IPS-NIHi11 (cell line): ENCODE measurements at regions not wholly inside any gene's neighbourhood (a gene's known extent, or its start where the extent isn't known, plus 50 kb on each side); places are given as distances from the start of the nearest gene placed in this dataset.

Experiments
- DNase-seq: peaks from one replicate; pipeline ENCODE4 v3.0.0; 2012; ENCODE audit warnings: mixed read lengths, low spot score

DNA sequence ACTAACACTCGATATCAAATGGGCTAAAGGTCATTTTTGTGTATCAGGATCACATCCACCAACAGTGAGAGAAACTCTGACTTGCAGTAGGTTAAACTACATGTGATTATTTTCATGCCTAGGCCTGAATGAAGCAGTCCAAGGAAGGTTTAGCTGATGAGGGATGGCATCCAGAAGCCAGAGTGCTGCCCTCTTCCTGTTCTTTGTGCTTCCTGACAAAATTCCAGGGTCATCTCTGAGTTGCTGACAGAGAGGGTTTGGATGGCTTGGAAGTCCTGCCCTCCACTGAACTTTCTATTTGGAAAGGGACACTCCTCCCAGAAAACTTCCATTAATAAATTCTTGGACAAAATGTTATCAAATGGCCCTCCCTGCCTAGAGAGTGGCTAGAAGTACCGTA is 728.3 kb upstream of the SLC10A2 start:
- DNase-seq: peak; percentile 8

DNA sequence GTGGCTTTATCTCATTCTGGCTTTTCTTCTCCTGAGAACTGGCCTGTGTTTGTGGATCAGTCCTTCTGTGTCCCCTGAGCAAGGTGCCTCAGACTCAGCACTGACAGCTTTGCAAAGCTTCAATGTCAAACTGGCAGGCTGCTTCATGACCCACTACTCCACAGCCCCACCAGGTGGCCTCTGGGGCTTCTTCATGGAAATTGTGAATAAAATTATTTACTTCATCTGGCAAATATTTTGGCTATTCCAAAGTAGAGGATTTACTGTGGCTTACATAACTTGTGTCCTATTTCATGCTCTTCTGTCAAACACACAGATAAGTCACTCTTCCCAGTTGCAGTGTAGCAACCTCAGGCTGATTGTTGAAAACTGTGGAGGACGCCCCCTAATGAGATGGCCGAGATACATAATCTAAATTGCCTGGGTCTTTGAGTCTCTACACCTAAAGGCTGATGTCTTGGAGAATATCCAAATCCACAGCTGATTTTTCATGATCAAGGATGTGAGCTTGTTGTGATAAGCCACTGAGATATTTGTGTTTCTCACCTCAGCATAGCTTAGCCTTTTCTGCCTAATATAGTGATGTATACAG is 721.9 kb upstream of the SLC10A2 start:
- peak; percentile 5 for DNase-seq

DNA sequence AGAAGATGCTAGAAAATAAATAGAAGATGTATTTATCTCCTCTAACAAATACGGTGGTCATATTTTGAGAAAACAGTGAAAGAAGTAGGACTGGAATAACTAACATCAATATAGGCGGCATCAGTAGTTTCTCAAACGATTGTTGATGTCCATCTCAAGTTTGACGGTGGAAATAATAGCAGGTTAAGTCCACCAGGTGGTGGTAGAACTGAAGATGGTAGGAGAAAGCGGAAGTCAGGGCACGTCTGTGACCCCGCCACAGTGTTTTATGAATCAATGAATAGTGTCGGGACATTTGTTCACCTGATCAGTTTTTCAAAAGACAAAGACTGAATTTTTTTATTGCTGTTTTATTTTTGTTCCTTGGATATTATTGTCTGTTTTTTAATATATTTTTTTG is 706.4 kb upstream of the SLC10A2 start:
- peak; percentile 20 for DNase-seq

DNA sequence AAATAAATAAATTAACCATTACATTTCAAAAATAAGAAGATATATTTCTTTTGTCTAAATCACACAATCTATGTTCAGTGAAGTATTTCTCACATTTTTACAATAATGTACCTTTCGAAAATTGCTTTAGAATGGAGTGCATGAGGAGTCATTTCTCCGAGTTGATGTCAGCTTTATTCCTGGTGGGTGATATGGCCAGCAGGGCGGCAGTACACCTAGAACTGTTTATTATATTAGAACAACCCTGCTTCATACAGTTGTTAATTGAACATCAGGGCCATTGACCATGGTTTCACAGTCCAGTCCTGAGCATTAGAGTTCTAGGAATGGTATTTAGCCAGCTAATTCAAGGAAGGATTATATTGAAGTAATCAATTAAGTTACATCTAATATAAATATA is 696.3 kb upstream of the SLC10A2 start:
- DNase-seq: no peak

DNA sequence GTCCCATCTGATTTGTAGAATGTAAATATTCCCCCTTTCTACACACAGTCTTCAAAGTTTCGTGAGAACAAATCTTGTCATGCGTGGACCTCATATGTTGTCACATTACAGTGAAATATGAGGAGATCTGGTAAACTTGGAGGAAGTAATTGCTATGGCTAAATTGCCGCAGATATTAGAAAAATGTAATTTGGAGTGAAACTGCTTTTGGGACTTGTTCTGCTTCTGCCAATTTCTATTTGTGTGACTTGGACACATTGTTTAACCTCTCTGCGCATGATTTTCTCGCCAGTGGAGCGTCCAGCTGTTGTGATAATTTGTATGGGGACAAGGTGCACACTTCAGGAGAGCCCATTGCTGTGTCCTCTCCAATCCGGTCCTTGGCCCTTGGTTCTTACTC is 693.1 kb upstream of the SLC10A2 start:
- DNase-seq: no peak

DNA sequence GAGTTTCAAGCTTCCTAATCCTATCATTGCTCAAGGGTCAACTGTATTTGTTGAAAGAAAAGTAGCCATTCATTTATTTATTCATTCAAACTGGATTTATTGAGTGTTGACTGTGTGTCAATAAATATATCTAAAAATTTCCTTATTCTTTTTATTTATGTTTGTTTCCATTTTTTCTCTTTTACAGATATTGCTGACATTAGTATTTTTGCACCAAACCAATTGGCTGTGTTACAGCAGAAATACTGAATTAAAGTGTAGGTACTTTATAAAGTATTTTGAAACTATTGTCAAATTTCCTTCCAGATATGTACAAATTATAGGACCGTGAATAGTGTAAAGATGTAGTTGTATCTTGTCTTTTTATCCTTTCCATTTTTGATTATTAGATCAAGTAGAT is 692.0 kb upstream of the SLC10A2 start:
- no peak for DNase-seq

DNA sequence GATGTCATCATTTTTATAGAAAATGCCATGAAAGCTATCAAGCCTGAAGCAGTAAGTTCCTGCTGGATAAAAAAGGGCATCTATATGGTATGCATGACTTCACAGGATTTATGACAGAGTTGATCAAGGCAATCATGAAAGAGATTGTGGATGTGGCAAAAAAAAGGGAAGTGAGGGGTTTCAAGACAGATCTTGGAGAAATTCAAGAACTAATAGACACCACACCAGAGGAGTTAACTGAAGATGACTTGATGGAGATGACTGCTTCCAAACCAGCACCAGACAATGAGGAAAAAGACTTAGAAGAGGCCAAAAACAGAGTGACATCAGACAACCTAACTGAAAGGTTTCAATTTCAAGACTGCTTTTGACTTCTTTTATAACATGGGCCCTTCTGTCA is 691.1 kb upstream of the SLC10A2 start:
- no peak for DNase-seq

DNA sequence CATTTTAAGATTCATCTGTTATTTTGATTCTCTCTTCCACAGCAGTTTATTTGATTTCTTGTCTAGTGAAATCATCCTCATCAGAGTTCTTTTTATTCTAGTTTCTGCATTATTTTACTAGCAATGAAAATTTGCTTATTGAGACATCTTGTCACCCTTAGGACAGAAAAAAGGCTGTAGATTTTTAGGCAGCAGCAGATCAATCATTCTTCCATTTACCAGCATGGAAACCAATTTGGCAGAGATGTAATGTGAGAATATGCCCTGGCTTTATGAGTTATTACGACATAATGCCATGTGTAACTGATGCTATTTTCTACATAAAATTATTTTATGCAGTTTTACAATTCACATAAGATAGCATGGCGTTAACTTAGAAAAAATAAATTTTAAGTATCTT is 688.6 kb upstream of the SLC10A2 start:
- DNase-seq: no peak

DNA sequence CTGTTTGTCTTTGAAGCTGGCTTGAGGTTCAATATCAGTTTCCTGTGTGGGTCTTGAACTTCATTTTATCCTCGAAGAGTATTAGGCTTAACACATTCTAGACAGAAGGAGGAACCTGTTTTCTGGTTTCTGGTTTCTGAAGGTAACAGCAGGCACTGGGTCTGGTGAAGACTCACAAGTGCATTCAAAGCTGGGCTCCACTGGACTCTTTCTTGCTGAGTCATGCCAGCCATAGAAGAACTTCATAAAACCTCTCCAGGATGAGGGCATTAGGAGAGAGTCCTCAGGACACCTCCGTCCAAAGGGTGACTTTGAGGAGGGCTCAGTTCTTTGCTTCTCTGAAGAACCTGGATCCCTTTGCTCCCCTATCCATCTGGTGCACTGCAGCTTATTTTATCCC is 668.6 kb upstream of the SLC10A2 start:
- no peak for DNase-seq

DNA sequence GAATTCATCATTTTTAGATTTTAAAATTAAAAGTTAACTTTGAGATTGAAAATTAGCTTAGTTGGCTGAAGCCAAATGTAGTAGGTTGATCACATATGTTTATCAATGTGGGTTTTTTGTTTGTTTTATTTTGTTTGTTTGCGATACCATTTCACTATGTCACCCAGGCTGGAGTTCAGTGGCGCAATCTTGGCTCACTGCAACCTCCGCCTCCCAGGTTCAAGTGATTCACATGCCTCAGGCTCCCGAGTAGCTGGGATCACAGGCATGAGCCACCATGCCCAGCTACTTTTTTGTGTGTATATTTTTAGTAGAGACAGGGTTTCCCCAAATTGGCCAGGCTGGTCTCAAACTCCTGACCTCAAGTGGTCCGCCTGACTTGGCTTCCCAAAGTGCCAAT is 665.7 kb upstream of the SLC10A2 start:
- no peak for DNase-seq

DNA sequence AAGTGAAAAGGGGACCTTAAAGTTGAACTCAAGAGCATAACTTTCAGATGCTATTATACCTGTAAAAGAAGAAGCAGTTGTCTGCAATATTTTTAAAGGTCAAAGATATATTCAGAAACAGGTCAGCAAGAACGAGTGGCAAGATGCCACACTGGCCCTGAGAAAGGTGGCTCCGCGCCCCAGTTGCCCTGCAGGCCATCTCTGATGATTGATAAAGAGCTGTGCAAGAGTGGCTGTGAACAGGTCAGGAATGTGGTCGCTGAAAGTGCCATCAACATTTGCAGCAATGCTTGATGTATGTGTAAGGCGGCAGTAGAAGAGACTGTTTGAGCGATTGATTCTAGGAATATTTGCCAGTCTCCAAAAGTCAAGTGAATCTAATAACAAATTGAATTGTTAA is 664.2 kb upstream of the SLC10A2 start:
- no peak for DNase-seq

DNA sequence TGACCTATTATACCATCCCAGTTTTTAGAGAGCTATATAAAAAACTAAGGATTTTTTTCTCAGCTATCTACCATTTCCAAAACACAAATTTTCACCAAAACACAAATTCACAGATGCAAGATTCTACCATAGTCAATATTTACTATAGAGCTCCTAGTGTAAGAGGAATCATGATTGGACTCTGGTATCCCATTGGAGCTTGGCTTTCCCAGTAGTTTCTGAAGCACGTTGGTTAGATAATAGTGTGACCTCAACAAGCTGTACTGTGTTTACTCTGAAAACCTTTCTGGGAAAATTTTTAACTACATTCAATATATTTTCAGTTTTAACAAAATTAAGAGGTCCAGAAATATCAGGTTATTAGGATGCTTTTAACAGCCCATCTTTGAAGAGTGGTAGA is 660.6 kb upstream of the SLC10A2 start:
- DNase-seq: no peak

DNA sequence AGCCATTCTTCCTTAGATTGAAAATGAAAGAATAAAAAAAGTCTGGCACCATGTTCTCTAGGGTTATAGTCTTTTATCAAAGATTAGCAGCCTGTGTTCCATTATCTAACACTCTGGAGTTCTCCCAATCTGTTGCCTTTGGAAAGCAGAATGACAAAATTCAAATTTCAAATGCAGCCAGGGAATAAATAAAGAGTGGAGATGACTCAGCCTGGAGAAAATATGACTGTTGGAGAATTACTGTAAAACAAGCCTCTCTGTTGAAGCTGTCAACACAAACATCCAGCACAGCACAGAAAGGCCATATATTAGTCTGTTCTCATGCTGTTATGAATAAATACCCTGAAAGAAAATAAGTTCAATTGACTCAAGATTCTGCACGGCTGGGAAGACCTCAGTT is 650.5 kb upstream of the SLC10A2 start:
- DNase-seq: no peak

DNA sequence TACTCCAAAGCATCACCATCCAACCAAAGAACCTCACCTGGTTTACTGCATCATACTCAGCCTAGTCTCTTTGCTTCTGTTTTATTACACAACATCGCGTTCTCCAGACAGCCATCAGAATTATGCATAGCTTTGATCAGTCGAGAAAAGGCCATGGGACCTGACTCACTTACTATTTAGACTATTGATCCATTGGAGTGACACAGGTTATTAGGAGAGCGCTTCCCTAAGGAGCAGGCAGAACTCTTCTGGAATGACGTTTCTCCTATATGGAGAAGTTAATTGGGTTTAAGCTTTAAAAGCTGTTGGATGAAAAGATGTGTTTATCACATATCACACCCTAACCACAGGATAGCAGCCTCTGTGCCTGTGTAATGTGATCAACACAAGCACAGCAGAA is 649.1 kb upstream of the SLC10A2 start:
- DNase-seq: no peak

DNA sequence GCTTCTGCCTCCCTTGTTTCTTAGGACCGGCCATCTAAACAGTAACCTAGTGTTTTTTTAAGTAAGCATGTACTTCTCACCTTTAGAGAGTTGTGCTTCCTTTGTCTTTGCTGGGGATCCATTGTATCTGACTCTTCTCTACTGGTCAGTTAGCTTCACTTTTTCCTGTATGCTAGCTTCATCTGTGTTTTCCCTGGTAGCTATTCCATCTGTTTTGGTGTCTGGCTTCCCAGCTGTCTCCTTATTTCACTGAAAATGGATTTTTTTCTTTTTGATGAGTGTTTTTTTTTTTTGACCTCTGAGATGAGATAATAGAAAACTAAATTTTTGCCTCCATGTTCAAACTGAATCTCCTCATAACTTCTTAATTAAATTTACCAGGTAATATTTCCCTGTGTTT is 637.0 kb upstream of the SLC10A2 start:
- DNase-seq: no peak

DNA sequence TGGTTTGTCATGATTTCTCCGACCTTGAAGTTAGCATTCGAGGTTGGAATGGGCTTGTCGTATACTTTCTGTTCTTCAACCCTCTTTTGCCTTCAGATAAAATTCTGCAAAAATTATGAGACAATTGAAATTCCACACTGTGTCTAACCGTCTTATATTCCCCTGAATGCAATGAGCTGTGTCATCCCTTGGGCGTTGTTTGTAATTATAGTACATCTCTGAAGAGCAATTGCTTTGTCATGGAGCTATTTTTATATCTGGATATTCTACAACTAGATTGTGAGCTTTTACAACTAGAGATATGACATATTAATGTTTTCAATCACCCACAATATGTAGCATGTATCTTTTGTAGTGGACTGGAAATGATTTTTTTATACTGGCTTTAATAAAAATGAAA is 631.8 kb upstream of the SLC10A2 start:
- no peak for DNase-seq

DNA sequence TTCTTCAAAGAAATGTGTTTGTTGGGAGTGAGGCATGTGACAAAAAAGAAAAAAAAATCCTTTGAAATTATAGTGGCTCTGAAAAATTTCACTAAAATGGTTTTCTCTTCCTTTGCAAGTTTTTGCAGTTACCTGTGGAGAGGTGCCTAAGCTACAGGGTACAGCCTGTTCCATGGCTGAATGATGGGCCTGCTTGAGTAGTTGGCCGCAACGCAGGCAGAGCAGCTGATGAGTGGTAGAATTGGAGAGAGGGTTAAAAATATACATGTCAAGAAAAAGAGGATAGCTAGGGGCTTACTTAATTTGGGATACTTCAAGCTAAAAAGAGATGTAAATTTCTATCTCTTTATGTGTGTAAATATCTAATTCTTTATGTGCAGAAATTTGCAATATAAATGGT is 629.1 kb upstream of the SLC10A2 start:
- no peak for DNase-seq

DNA sequence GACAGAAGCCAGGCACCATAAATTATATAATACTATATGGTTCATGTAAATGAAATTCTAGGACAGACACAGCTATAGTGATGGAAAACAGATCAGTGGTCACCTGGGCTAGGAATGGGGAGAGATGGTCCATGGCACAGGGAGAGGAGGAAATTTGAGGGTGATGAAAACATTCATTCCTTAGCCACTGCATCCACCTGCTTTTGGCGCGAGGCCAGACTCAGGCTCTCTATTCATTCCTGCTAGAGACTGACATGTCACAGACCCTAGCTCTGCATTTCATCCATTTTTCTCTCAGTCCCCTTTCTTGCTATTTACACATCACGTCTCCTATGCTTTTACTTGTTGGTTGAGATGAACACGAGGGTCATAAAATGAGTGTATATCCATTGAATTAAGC is 628.3 kb upstream of the SLC10A2 start:
- DNase-seq: peak; percentile 7

DNA sequence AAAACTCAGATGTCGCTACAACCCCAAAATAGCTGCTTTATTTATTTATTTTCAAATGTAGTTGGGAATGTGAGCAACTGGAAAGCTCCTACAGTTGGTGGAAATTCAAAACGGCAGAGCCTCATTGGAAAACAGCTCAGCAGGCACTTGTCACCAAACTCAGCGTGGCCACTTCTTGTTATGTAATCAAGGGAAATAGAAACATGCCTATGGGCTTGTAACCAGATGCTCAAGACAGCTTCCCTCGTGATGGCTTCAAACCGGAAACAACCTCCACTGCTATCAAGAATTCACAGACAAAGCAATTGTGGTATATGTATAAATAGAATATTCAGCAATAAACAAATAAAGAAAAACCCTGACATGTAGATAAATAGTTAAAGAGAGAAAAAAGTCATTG is 627.8 kb upstream of the SLC10A2 start:
- peak; percentile 48 for DNase-seq

DNA sequence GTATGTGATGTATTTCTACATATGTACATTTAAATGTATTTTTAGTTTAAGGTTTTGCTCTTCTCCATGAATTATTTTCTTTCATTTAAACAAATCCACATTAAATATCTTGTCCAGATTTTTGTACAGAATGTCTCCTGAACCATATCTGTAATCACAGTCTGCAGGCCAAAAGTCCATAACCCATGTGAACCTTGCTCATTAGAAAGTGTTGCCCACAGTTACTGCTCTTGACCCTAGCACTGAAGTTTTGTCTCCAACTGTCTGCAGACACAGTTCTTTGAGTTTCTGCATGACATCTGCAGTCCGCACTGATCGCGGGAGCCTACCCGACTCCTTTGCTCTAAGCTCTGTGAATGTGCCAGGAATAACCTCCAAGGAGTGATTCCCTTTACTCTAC is 626.2 kb upstream of the SLC10A2 start:
- no peak for DNase-seq

DNA sequence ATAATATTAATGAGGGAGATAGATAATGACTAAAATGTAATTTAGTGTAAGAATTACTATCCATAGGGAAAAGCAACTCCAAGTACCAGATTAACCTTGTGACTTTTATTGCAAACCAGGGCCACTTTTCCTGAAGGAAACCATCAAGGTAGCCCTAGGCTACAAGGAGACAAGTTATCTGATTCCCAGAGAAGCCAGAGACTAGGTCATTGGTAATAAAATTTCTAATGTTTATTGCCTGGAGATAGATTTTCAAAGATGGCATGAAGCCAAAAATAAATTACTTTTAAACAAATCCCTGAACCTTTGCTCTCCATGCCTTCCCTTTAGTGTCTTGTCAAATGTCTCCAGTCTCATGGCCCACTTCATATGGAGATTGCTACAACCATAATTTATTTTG is 610.1 kb upstream of the SLC10A2 start:
- DNase-seq: no peak

DNA sequence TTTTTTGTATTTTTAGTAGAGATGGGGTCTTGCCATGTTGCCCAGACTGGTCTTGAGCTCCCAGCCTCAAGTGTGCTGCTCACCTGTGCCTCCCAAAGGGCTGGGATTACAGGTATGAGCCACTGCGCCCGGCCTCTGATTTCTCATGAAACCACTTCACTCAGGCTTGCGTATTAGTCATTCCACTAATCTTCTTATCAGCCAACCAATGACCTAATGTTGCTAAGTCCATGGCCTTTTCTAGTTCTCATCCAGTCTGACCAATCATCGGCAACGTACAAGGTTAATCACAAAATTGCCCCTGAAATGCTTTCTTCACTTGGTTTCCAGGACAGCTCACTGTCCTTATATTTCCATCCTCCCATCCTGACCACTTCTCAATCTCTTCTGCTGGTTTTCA is 605.3 kb upstream of the SLC10A2 start:
- DNase-seq: no peak

DNA sequence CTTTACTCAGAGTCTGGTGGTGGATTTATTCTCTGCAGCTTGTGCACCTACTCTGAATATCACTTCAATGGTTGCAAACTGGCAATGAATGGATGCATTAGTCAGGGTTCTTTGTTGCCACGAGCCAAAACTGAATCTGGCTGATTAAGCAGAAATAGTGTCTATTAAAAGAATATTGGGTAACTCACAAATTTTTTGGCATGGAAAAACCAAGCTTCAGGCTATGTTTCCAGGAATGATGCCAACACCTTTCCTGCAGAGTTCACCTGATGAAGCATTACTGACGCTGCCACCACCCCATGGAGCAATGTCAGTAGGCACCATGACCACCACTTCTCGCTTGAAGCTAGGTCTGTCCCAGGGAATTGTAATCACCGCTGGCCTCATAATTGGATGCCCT is 597.8 kb upstream of the SLC10A2 start:
- DNase-seq: no peak

DNA sequence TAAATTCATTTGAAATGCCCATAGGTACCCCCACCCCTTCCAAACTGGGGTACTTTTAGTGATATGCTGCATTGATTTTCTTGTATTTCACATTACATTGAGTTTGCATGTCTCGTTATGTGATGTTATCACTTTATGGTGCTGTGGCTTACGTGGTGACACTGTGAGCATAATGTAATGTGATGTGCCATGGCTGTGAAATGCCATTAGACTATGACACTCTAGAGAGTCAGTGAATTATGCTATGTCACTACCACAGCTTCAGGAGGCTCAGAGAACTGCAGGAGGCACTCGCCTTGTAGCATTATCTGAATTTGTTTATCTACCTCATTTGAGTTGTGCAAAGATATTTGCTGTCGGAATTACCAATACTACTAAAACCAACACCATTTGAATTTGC is 590.1 kb upstream of the SLC10A2 start:
- DNase-seq: no peak

DNA sequence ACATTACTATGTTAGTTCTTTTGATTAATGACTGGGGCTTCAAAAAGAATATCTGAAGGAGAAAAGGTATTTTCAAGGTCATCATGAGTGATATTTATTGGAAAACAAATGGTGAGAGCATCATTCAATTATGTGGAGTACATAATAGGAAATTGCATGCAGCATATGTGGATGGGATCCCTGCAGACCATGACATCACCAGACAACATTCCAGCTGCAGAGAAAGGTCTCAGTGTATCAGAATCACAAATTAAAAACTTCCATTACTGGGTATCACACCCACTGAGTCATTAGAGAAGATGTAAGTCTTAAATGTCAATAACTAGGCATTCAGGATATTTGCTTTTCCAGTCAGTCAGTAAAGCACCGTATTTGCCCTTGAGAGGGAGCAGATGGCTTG is 574.4 kb upstream of the SLC10A2 start:
- DNase-seq: no peak
